HG03558 (cell line): ENCODE measurements at regions not wholly inside any gene's neighbourhood (a gene's known extent, or its start where the extent isn't known, plus 50 kb on each side); places are given as distances from the start of the nearest gene placed in this dataset.
"Not testable (repeated sequence)": the region's sequence is repeated elsewhere in the genome, so short reads cannot be mapped to it uniquely, and the experiment has no call there.

Source experiments
- ATAC-seq: cut with Tn5 transposase; IDR thresholded peaks from one replicate; pipeline ENCODE4 v1.9.1; 2021; ENCODE audit warnings: moderate number of reproducible peaks; ENCODE audit not compliant: unreplicated experiment; ENCODE audit errors: extremely low read depth

DNA sequence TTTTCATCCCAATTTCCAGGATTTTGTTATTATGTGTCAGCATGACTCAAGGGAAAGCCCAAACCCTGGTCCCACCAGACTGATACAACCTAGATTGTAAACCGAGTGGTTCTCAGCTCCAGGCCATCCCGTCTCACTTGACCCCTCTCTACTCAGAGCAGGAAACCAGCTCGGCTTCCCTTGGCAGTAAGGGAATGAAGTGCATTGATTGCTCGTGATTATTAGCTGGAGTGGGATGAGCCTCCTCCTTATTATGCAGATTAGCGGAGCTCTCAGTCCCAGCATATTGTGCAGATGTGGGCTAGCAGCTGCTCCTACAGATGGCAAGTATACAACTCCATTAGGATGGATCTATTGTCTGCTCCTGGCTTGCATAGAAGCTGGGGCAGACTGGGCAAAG lies 167.6 kb downstream of the LNPK start:
- ATAC-seq = no peak

DNA sequence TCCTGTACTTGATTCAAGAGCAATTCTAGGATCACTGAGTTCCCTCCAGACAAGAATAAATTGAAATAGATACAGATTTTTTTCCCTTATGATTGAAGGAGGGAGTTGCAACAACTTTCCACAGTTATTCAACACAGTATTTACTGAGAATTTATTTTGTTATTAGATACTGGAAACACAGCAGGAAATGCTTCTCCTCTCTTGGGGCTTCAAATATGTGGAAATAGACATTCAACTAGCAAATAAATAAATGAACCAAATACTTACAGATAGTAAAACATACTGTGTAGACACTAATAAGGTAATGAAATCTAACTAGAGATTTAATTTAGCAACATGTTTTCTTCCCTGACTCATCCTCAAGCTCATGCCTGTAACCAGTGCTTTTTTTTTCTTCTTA lies 169.2 kb downstream of the LNPK start:
- no peak for ATAC-seq

DNA sequence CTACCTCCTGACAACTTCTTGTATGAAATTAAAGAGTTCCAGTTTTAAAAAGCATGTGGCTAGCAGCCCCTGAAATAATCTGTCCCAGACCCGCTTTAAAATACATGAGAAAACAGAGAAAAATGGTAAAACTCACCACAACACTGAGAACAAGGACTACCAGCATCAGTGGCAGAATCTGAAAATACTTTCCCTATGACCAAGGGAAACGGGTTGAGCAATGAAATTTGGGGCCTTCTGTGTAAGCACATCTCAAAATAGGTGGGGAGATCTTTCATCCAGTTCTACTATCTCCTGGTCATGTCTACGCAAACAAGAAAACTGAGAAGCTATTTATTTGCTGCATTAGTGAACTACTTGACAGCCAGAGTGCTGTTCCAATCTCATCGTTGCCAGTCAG lies 172.3 kb downstream of the LNPK start:
- no peak for ATAC-seq

DNA sequence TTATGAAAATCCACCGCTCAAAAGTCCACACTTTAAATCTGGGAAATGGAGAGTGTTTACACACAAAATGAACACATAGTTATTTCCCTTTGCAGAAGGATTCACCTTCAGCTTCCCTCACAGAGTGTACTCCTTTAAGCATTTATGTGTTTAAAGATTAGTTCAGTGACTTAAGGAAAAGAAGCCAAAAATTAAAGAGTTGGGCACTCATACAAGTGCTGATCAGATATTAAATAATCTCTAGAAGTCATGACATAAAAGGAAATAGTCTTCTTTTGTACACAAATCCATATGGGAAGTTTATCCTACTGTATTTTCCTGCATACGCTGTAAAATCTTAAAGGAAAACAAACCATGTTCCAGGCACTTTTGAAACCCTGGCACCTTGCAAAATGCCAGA lies 174.2 kb downstream of the LNPK start:
- no peak for ATAC-seq

DNA sequence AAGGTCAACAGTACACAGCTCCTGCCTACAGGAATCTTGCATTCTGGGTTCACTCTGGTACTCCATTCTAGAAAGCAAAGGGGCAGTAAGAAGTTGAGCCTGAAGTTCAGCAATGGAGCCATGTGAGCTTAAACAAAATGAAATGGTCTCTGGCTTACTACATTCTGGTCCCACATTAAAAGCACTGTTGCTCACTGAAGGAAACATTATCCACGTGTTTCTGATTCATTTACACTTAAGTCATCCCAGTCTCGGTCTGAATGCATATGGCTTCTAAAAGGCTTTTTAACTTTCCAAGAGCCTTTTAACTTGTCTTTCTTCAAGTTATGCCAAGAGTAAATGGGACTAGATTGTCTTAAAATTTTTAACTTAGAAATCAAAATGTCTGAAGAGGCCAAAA lies 177.8 kb downstream of the LNPK start:
- no peak for ATAC-seq

DNA sequence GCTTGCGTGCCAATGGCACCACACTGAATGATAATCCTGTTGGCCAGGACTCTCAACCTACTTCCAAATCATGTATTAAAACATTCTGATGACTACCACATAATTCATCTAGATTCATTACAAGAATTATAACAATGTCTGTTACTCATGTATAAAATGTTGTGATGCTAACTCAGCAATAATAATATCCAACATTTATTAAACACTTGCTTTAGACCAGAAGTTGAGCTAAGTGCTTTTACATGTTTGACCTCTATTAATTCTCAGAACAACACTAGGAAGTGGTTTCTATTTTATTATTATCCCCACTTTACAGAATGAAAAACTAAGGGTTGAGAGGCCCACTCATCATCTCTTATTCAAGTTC lies 178.4 kb downstream of the LNPK start:
- no peak for ATAC-seq

DNA sequence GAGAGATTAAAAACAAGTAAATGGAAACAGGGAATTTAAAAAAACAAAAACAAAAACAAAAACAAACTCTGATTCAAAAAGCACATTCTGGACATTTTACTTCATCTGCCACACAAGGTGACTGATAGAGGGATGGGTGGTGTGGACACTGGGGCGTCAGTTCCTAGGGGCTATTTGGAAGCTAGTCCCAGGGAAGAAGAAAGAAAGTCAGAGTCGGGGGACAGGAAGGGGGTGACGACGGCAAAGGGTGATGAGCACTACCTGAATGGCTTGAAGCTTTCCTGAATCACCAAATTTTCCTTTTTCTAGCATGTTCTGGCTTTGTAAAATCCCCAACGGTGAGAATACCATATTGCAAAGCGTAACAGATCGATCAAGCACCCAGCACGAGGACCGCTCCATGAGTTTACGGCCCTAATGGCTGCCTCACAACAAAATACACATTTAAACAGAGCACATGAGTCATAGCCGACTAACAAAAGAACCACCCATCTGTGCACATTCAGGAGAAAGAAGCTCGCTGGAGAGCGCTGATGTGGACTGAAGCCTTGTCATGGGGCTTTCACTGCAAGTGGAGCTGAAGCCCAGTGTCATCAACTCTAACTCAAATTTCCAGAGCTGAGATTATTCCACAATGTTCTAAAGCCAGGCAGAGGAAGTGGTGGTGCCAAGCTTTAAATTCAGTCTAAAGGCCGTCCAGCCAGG lies 178.9 kb downstream of the LNPK start:
- ATAC-seq = no peak

DNA sequence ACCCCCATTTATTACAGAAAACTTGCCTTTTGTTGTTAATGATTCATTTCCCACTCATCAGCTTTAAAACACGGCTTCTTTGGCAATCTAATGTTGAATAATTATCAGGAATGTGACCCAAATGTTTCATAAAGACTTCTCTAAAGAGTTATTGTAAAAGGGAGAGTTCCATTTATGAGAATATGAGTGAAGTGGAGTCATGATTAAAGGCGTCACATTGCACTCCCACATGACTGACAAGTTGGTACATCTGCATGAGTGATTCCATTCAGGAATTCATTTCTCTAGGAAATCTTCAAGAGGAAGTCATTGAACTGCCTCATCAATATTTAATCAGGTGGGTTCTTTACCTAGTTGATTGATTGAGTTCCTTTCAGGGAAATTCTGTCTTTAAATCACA lies 184.8 kb downstream of the LNPK start:
- no peak for ATAC-seq

DNA sequence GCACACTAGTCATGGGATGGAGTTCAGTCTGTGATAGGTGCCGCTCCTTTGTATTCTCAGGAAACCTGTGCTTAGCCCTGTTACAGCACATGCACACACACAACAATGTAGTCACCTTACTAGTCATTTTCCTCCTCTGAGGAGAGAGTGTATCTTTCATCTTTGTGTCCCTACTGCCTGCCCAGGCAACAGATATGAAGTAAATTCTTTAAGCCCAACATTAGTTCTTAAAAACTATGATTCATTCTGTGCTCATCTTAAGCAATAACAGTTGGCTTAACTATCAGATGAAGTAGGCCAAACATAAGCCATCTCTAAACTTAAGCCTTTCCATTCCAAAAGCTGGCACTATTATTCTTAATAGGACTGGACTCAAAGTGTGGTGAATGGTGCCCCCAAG lies 186.5 kb downstream of the LNPK start:
- no peak for ATAC-seq

DNA sequence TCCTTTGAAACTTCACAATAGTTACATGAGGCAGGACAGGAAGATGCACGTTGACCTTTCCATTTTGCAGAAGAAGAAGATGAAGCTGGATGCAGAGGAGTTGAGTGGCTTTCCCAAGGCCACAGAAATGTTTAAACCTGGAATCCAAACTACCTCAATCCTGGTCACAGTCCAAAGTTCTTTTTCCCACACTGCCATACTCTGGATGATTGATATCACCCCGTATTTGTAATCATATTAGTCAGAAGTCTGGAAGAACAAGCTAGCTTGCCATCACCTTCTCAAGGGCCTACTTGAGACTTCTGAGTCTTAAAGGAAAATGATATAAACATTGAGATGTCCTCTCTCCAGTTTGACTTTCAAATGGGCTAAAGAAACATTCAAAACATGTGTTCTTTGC lies 190.1 kb downstream of the LNPK start:
- no peak for ATAC-seq

DNA sequence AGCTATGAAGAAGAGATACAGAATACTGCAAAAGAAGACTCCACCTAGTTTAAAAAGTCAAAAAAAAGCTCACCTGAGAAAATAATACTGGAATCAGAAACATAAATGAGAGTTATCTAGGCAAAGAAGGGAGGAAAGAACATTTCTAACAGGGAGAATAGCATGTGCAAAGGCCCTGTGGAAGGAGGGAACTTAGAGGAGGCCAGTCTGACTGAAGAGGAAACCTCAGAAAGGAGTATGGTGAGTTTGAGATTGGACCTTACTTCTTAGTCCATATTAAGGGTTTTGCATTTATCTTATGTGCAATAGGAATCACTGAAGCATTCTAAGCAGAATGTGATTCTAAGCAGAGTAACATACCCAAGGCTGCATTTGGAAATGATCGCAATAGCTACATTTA lies 193.2 kb downstream of the LNPK start:
- no peak for ATAC-seq

DNA sequence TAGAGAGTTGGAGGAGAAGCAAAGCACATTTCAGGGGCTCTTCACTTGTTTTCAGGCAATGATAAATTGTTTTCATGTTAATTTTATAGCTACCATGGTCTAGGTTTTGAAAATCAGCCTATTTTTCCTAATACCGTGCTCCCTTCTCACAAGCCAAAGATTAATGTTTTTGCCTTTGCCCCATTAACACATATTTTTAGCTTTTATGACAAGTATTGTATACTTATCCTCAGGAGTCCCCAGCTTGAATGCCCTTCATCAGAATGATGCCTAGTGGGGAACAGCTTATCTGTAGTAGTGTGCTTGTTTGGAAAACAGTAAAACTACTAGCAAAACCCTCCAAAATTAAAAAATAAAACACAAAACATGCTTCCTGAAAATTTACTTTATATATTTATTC lies 194.0 kb downstream of the LNPK start:
- ATAC-seq = no peak

DNA sequence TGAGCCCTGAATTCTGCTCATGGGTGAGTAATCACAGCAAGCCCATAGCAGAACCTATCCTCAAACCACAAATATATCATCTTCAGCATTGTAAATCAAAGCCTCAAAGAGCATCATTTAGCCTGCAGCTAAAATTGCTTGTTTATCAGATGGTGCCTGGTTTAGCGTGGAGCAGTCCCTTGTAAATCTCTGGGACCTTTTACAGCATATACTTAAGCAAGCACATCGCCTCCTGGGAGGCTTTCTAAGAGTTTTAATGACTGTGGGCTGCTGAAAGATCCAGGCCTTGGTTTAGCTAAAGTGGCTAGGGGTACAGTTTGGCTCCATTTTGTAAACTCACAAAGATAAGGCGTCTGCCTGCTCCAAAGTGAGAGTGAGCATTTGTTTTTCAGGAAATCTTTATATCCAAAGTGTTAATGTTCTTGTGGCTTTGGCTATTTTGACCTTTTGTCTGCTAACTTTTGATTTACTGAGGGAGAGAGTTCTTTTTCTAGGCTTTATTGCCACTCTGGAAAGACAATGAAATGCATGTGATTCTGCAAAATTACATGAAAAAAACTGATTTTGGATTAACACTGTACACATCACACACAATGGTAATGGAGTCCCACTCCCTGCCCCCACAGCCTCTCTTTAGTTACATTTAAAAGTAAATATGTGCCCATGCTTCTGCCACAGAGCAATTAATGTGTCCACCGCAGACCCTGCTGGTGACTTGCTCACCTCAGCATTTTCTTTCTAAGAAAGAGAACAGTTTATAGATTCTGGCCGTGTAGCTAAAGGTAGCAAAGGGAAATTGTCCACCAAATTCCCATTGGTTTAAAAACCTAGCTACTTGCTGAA lies 194.8 kb downstream of the LNPK start:
- ATAC-seq = no peak

DNA sequence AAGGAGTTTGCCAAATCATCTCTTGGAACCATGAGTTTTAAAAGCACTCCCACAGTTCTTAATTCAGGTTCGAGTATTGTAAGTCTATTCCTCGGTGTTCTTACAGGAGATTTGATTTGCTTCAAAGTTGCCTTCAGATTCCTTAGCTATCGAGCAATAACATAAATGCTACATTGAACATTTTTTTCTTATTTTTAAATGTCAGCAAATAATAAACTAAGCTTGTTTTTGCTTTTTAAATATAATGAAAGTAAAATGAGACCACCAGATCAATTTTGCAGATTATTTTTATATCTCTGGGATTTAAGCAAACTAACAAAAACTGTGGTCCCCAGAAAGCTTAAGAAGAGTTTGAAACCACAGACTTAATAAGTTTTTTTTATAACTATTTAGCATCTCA lies 195.5 kb downstream of the LNPK start:
- no peak for ATAC-seq

DNA sequence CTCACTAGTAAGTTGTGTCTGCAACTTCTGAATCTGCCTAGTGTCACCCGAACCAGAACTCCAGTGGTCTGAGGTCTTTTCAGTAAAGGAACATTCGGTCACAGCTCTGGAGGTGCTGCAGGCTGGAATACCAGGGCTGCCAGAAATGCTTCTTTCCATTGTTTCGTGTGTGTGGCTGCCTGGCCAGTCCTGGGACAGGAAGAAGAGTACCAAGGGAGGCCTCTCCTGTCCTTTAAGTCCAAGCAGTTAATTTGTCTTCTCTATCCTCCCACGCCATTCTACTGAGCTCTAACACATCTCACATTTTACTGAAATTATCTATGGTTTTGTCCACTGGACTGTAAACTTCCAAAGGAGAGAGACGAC lies 196.0 kb downstream of the LNPK start:
- ATAC-seq = no peak

DNA sequence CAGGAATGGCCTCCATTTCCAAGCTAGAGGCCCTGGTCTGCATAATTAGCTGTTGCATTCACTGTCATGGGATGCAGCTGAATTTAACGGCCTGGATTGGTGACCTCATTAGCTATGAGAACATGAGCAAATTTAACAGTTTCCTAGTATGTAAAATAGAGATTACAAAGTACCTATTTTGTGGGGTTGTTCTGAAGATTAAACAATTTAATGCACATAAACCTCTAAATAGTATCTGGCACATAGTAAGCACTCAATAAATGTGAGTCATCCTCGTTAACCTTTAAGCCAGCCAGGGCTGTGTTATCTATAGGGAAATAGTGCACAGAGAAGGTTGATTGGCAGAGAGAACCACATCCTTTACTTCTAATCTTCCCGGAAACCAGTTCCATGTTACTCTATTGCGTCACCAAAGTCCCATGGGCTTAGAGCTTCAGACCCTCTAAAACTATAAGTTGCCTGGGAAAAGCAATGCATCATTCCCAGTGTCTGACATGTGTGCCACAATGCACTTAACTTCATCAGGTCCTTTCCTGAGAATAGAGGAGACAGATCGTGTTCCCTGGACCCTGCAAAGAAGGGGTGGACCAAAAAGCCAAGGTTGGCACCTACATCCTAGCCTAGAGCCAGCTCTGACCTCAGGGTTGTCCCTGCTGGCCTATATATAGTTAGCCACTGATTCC lies 196.5 kb downstream of the LNPK start:
- ATAC-seq = no peak

DNA sequence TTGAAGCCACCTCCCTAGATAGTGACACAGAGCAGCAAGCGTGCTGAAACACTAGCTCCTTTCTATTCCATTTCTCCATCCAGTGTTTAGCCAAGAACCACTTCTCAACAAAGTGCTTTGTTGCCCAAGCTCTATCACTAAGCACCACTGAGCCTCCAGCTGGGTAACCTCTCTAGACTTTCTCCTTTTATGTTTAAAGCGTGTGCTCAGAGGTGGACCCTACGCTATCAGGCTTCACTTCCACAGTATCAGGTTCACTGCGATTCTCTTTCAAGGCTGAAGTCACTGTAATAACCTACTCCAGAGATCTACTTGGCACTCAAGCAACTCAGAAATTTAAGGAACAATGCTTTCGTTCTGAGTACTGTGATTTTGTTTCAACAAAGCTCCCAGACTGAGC lies 197.9 kb downstream of the LNPK start:
- no peak for ATAC-seq

DNA sequence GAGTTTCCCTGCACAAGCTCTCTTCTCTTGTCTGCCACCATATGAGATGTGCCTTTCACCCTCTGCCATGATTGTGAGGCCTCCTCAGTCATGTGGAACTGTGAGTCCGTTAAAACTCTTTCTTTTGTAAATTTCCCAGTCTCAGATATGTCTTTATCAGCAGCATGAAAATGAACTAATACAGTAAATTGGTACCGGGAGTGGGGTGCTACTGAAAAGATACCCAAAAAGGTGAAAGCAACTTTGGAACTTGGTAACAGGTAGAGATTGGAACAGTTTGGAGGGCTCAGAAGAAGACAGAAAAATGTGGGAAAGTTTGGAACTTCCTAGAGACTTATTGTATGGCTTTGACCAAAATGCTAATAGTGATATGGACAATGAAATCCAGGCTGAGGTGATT lies 205.6 kb downstream of the LNPK start:
- ATAC-seq = not testable (repeated sequence)

DNA sequence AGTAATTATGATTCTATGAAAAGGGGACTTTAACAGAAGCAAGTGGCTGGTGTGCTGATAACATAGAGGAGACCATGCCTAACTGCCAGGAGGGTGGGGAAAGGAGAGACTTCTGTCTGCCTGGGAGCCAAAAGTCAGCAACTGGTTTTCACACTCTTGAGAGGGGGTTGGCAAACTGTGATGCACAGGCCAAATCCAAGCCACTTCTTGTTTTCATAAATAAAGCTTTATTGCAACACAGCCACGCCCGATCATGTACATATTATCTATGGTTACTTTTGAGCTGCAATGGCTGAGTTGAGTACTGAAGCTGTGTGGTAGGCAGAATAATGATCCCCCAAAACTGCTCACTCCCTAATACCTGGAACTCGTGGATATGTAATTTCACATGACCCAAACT lies 208.4 kb downstream of the LNPK start:
- no peak for ATAC-seq

DNA sequence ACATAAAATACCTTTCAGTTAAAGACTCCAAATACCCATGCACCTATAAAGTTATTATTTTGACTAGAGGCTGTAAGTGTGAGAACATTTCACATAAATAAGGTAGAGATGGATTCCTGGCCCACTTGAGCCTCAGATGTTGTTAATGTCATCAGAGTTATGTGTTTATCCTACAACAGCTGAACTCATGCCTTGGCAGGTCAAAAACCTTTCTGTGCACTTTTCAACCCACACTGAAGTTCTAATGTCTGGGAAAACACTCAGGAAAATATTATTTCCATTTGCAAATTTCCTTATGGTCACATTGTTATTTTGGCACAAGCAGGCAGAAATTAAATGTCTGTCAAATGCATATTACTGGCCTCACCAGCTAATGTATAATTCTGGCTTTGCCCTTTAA lies 209.2 kb downstream of the LNPK start:
- ATAC-seq = no peak

DNA sequence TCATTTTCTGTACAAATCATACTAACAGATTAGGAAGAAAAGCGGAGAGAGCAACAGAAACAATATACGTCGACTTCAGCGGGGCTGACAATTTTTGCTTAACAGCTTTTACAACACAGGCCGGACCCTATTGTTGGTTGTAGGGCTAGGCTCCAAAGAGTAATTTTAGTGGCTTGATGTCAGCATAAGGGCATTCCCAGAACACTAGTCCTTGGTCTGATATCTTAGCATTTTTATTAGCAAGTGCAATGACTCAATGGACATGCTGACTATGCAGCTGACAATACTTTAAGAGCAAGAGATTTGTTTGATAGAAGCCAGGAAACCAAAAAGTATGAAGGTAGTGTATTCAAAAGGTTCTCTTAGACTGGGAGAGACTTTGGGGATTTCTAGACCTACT lies 209.9 kb downstream of the LNPK start:
- no peak for ATAC-seq
